Colonic mucosa (tissue), 4 donors: ENCODE measurements at regions not wholly inside any gene's neighbourhood (a gene's known extent, or its start where the extent isn't known, plus 50 kb on each side); places are given as distances from the start of the nearest gene placed in this dataset.

Experiments used
- DNase-seq: peaks from one replicate; pipeline ENCODE4 v3.0.0-alpha.2; 2020
- H3K27ac ChIP-seq: fragments of 200-600 bp; one replicate; pipeline ENCODE4 v1.8.0; 2021
- H3K27me3 ChIP-seq: fragments of 200-600 bp; one replicate; pipeline ENCODE4 v1.8.0; 2021
- H3K36me3 ChIP-seq: fragments of 200-600 bp; one replicate; pipeline ENCODE4 v1.8.0; 2021
- H3K4me1 ChIP-seq: fragments of 200-600 bp; one replicate; pipeline ENCODE4 v1.8.0; 2021; ENCODE audit warnings: mild to moderate bottlenecking
- H3K4me3 ChIP-seq: fragments of 200-600 bp; one replicate; pipeline ENCODE4 v1.8.0; 2021
- H3K9ac ChIP-seq, 2 donors: one replicate each; pipeline ENCODE4 v1.7.0; 2013; ENCODE audit warnings: control low read depth in 2 of 2, low read depth in 2 of 2, low read length in 2 of 2
- H3K9me3 ChIP-seq: fragments of 200-600 bp; one replicate; pipeline ENCODE4 v1.8.0; 2021
- CTCF ChIP-seq: fragments of 200-600 bp; IDR thresholded peaks from one replicate; pipeline ENCODE4 v1.8.0; 2022; ENCODE audit warnings: antibody characterized with exemption, mild to moderate bottlenecking
- intact Hi-C: fragments of 100-400 bp; cut with DNase I; formaldehyde crosslinking; loops from one replicate; pipeline ENCODE4 v1.14.1; 2022
- donor health status: healthy.
- donor health status: DM: no; HTN: no; CAD: no.
- donor health status: DM: no; HTN: no; CAD: no.

GRCh38 chr2:116706396-116706795, 1108.1 kb upstream of the DDX18 start:
- no peaks in the 10 kb centered on the region for H3K4me1 ChIP-seq
- H3K27ac ChIP-seq, result no peak overlapping the region
- no peaks in the 10 kb centered on the region for H3K27me3 ChIP-seq
- DNase-seq, result no peak
- H3K4me3 ChIP-seq, result no peak overlapping the region
- H3K9me3 ChIP-seq, result no peaks in the 10 kb centered on the region
- H3K9ac ChIP-seq, result no peak overlapping the region
- no peaks in the 10 kb centered on the region for H3K36me3 ChIP-seq
- no peak for TF ChIP-seq CTCF
- intact Hi-C loops, result no loop called here

- no peak for DNase-seq
- no peak overlapping the region for H3K9ac ChIP-seq
- no peaks in the 10 kb centered on the region for H3K9me3 ChIP-seq
- no peak for TF ChIP-seq CTCF
- H3K36me3 ChIP-seq, result no peaks in the 10 kb centered on the region
- no peak overlapping the region for H3K4me3 ChIP-seq
- H3K4me1 ChIP-seq, result no peaks in the 10 kb centered on the region
- no peak overlapping the region for H3K27ac ChIP-seq
- intact Hi-C loops, result no loop called here
- H3K27me3 ChIP-seq, result no peaks in the 10 kb centered on the region
These were observed 1098.5 kb upstream of the DDX18 start for GRCh38 chr2:116716038-116716437.

- no peak for DNase-seq
- Histone ChIP-seq H3K9ac (no peak overlapping the region), H3K9me3 (no peaks in the 10 kb centered on the region), H3K4me1 (no peaks in the 10 kb centered on the region), H3K27me3 (no peaks in the 10 kb centered on the region), H3K36me3 (no peaks in the 10 kb centered on the region), H3K27ac (no peak overlapping the region), H3K4me3 (no peak overlapping the region)
- intact Hi-C loops, result no loop called here
- no peak for TF ChIP-seq CTCF
These were observed 1098.0 kb upstream of the DDX18 start for GRCh38 chr2:116716444-116716843.

- no peaks in the 10 kb centered on the region for H3K9me3 ChIP-seq
- no peak for DNase-seq
- no peaks in the 10 kb centered on the region for H3K27me3 ChIP-seq
- H3K4me1 ChIP-seq, result no peaks in the 10 kb centered on the region
- H3K4me3 ChIP-seq, result no peak overlapping the region
- intact Hi-C loops, result no loop called here
- H3K9ac ChIP-seq, result no peak overlapping the region
- TF ChIP-seq CTCF, result no peak
- no peaks in the 10 kb centered on the region for H3K36me3 ChIP-seq
- no peak overlapping the region for H3K27ac ChIP-seq
These were observed 1096.7 kb upstream of the DDX18 start for GRCh38 chr2:116717832-116718231.

- H3K9me3 ChIP-seq, result no peaks in the 10 kb centered on the region
- TF ChIP-seq CTCF, result no peak
- H3K4me1 ChIP-seq, result no peaks in the 10 kb centered on the region
- no peak overlapping the region for H3K9ac ChIP-seq
- H3K27ac ChIP-seq, result no peak overlapping the region
- no peaks in the 10 kb centered on the region for H3K36me3 ChIP-seq
- no peak for DNase-seq
- intact Hi-C loops, result no loop called here
- H3K4me3 ChIP-seq, result no peak overlapping the region
- no peaks in the 10 kb centered on the region for H3K27me3 ChIP-seq
These were observed 1096.0 kb upstream of the DDX18 start for GRCh38 chr2:116718451-116718850.

- H3K9me3 ChIP-seq, result no peaks in the 10 kb centered on the region
- H3K27ac ChIP-seq, result no peak overlapping the region
- no peak overlapping the region for H3K4me3 ChIP-seq
- no peak for TF ChIP-seq CTCF
- H3K36me3 ChIP-seq, result no peaks in the 10 kb centered on the region
- DNase-seq, result no peak
- intact Hi-C loops, result no loop called here
- H3K4me1 ChIP-seq, result no peaks in the 10 kb centered on the region
- no peak overlapping the region for H3K9ac ChIP-seq
- H3K27me3 ChIP-seq, result no peaks in the 10 kb centered on the region
These were observed 1094.7 kb upstream of the DDX18 start for GRCh38 chr2:116719836-116720235.
